ENCODE measurements at regions not wholly inside any gene's neighbourhood (a gene's known extent, or its start where the extent isn't known, plus 50 kb on each side); places are given as distances from the start of the nearest gene placed in this dataset.
"Not testable (repeated sequence)": the region's sequence is repeated elsewhere in the genome, so short reads cannot be mapped to it uniquely, and the experiment has no call there.

GRCh38 chr2:190742431-190742830 is 93.5 kb downstream of the NAB1 start:
- DNase-seq (ENCODE audit: low spot score), result no peak

- no peak for DNase-seq (ENCODE audit: low spot score)
These were observed 95.2 kb downstream of the NAB1 start for GRCh38 chr2:190744041-190744440.

- DNase-seq (ENCODE audit: low spot score), result no peak
These were observed 98.3 kb downstream of the NAB1 start for GRCh38 chr2:190746971-190747761.

GRCh38 chr2:190748966-190749365 is 100.1 kb downstream of the NAB1 start:
- DNase-seq (ENCODE audit: low spot score), result no peak

DNA sequence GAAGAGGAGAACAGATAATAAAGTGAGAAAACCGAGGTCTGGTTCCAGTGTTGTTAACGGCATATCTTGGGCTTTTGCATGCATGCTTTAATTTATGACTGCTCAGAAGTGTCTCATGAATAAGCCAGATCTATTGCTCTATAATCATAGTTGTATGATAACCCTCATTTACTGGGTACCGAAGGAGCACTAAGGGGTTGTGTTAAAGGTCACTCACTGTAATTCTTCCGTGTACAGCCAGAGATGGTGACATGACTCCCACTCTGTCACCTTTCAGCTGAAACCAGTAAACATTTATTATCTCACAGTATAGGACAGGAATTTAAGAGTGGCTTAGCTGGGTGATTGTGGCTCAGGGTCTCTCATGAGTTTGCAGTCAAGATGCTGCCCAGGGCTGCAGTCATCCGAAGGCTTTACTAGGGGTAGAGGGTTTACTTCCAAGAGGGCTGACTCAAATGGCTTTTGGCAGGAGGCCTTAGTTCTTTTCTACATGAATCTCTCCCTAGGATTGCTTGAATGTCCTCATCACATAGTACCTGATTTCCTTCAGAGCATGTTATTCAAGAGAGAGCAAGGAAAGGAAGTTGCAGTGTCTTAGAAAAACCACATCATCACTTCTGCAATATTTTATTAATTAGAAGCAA is 107.0 kb downstream of the NAB1 start:
- no peak for DNase-seq (ENCODE audit: low spot score)

GRCh38 chr2:190759749-190760213 is 110.9 kb downstream of the NAB1 start:
- DNase-seq (ENCODE audit: low spot score), result no peak

DNA sequence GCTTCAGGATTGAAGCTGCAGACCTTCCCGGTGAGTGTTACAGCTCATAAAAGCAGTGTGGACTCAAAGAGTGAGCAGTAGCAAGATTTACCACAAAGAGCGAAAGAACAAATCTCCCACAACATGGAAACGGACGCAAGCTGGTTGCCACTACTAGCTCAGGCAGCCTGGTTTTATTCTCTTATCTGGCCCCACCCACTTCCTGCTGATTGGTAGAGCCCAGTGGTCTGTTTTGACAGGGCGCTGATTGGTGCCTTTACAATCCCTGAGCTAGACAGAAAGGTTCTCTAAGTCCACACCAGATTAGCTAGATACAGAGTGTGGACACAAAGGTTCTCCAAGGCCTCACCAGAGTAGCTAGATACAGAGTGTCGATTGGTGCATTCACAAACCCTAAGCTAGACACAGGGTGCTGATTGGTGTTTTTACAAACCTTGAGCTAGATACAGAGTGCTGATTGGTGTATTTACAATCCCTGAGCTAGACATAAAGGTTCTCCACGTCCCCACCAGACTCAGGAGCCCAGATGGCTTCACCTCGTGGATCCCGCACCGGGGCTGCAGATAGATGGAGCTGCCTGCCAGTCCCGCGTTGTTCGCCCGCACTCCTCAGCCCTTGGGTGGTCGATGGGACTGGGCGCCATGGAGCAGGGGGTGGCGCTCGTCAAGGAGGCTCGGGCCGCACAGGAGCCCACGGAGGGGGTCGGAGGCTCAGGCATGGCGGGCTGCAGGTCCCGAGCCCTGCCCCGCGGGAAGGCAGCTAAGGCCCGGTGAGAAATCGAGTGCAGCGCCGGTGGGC is 111.7 kb downstream of the NAB1 start:
- not testable (repeated sequence) for DNase-seq (ENCODE audit: low spot score)

- not testable (repeated sequence) for DNase-seq (ENCODE audit: low spot score)
These were observed 112.3 kb downstream of the NAB1 start for GRCh38 chr2:190761216-190761615.

GRCh38 chr2:190762566-190762965 is 113.7 kb downstream of the NAB1 start:
- no peak for DNase-seq (ENCODE audit: low spot score)

- DNase-seq (ENCODE audit: low spot score), result no peak
These were observed 114.2 kb downstream of the NAB1 start for GRCh38 chr2:190763100-190763499.

DNA sequence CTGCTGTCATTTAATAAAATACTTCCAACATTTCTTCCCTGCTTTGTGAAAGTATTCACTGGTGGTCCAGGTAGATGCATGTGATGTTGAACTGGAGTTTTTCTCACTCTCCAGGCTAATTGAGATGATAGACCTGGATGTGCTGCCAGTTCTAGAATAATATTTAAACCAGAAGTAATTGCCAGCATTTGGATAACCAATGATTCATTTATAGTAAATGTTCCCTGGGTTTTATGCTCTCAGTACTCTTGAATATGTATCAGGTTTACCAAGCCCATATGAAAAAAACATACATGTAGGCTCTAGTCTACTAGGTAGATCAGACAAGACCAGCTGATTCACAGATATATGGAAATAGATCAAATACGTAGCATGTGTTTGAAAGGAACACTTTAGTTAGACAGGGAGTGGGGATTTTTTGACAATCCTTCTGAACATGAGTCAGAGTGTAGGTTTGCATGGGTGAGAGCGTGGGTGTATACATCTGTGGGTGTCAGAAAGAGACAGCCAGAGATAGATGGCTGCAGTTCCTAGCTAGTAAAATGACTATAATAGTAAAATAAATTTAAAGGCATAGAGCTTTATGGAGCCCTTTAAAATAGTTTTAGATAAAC is 115.1 kb downstream of the NAB1 start:
- no peak for DNase-seq (ENCODE audit: low spot score)

GRCh38 chr2:190765386-190766173 is 115.0 kb upstream of the GLS start:
- DNase-seq (ENCODE audit: low spot score), result no peak

- DNase-seq (ENCODE audit: low spot score), result no peak
These were observed 114.4 kb upstream of the GLS start for GRCh38 chr2:190766174-190766572.

DNA sequence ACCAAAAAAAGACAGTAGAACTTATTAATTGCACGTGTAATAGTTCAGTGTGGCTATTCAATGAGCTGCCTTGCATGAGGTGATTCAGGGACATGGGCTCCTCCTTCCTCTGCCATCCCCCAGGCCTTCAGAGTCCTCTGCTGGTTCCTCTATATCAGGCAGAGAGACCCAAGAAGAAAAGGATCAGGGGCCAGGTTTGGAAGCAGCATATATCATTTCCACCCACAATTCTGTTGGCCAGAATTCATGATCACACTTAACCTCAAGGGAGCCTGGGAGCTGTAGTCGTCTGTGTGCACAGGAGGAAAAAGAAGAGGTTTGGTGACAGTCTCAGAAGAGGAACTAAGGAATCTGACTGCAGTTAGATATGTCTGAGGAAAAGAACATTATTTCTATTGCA is 114.0 kb upstream of the GLS start:
- no peak for DNase-seq (ENCODE audit: low spot score)

DNA sequence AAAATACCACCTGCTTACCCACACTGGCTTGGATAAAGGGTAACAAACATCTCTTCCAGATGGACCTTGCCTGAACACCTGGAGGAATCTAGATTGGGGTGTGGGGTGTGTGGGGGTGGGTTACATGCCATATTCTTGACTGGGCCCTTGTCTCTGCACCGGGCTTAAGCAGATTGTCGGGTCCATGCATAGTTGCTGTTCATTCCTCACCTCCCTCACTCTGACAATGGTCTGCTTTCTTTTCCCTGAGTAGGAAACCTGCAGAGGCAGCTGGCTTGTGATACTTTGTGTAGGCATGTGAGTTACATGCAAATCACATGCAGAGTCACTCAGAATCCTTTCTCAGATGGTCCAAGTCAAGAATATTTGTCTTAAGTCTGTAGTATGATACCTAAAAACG is 112.8 kb upstream of the GLS start:
- DNase-seq (ENCODE audit: low spot score), result no peak

- DNase-seq (ENCODE audit: low spot score), result no peak
These were observed 111.4 kb upstream of the GLS start for GRCh38 chr2:190769258-190769657.

DNA sequence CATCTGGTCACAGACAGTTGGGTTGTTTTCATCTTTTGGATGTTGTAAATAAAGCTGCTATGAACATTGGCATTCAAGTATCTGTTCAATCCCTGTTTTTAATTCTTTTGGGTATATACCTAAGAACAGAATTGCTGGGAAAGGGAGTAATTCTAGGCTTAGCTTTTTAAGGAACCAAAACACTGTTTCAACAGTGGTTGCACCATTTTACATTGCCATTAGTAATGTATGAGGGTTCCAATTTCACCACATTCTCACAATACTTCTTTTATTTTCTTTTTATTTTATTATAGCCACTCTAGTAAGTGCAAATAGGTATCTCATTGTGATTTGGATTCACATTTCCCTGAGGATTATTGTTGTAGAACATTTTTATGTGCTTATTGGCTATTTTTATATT is 108.9 kb upstream of the GLS start:
- no peak for DNase-seq (ENCODE audit: low spot score)

GRCh38 chr2:190780594-190780993 is 100.0 kb upstream of the GLS start:
- no peak for DNase-seq (ENCODE audit: low spot score)

DNA sequence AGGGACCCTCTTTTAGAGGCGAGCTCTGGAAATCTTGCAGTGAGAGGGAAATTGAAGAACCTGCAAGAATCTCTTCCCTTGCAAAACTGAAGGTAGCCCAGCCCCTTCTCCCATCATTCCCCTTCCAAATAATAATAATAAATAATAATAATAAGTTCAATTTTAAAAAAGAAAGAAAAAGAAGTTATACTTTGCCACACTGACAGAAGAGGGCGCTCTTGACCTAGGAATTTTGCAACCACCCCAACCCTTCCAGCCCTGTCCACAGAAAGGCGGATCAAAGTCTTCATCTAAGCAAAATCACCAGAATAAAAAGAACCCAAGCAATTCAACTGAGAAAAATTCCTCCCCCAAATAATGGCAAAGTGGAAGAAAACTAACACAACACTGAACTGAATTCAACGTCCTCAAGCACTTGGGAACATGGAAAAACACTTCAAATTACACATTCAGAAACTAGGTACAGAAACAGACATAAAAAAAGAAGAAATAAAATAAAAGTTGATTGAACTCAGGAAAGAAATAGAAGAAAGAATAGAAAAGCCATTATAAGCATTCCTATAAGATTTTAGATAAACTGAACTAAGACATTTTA is 98.9 kb upstream of the GLS start:
- peak; percentile 43 for DNase-seq (ENCODE audit: low spot score)

- no peak for DNase-seq (ENCODE audit: low spot score)
These were observed 98.4 kb upstream of the GLS start for GRCh38 chr2:190782264-190782663.
